HEK293T (cell line): ENCODE measurements at regions not wholly inside any gene's neighbourhood (a gene's known extent, or its start where the extent isn't known, plus 50 kb on each side); places are given as distances from the start of the nearest gene placed in this dataset.

Source experiments
- CTCF ChIA-PET: fragments of 350-600 bp; formaldehyde crosslinking; extraction: SDS; loops from one replicate; lab custom pipeline; 2021; ENCODE audit warnings: antibody characterized with exemption, inconsistent platforms; lab: Yijun Ruan, JAX
- POLR2A ChIA-PET: fragments of 350-600 bp; formaldehyde crosslinking; extraction: SDS; loops from one replicate; lab custom pipeline; 2020; ENCODE audit warnings: antibody characterized with exemption, inconsistent platforms; lab: Yijun Ruan, JAX
- DNase-seq: peaks from one replicate; pipeline ENCODE4 v3.0.0; 2012; ENCODE audit warnings: mixed read lengths; ENCODE audit errors: extremely low spot score
- ARNT ChIP-seq: fragments of 450-650 bp; IDR thresholded peaks from 2 replicates; pipeline ENCODE4 v1.6.1; 2017; ENCODE audit warnings: mild to moderate bottlenecking
- BHLHE40 ChIP-seq: fragments of 450-650 bp; IDR thresholded peaks from 2 replicates; pipeline ENCODE4 v1.6.1; 2016; ENCODE audit warnings: mild to moderate bottlenecking, moderate library complexity, borderline replicate concordance
- CTBP1 ChIP-seq: fragments of 450-650 bp; IDR thresholded peaks from 2 replicates; pipeline ENCODE4 v1.6.1; 2016; ENCODE audit warnings: borderline replicate concordance
- ELF4 ChIP-seq: fragments of 450-650 bp; IDR thresholded peaks from 2 replicates; pipeline ENCODE4 v1.6.1; 2017; ENCODE audit warnings: antibody characterized with exemption
- FOXA1 ChIP-seq: fragments of 450-650 bp; IDR thresholded peaks from 2 replicates; pipeline ENCODE4 v1.6.1; 2016; ENCODE audit warnings: mild to moderate bottlenecking
- FOXK2 ChIP-seq: fragments of 450-650 bp; IDR thresholded peaks from 2 replicates; pipeline ENCODE4 v1.6.1; 2016; ENCODE audit warnings: mild to moderate bottlenecking
- FOXM1 ChIP-seq: fragments of 450-650 bp; IDR thresholded peaks from 2 replicates; pipeline ENCODE4 v1.6.1; 2017; ENCODE audit warnings: mild to moderate bottlenecking, borderline replicate concordance
- HDGF ChIP-seq: fragments of 450-650 bp; IDR thresholded peaks from 2 replicates; pipeline ENCODE4 v1.6.1; 2017; ENCODE audit warnings: antibody characterized with exemption, borderline replicate concordance
- L3MBTL2 ChIP-seq: fragments of 450-650 bp; conservative IDR thresholded peaks from 2 replicates; pipeline ENCODE4 v1.6.1; 2016; ENCODE audit warnings: mild to moderate bottlenecking
- LEF1 ChIP-seq: fragments of 450-650 bp; IDR thresholded peaks from 2 replicates; pipeline ENCODE4 v1.6.1; 2017; ENCODE audit warnings: mild to moderate bottlenecking, borderline replicate concordance
- NFRKB ChIP-seq: fragments of 450-650 bp; IDR thresholded peaks from 2 replicates; pipeline ENCODE4 v1.6.1; 2016; ENCODE audit warnings: mild to moderate bottlenecking, moderate library complexity
- PKNOX1 ChIP-seq: fragments of 450-650 bp; IDR thresholded peaks from 2 replicates; pipeline ENCODE4 v1.6.1; 2016
- SP1 ChIP-seq: fragments of 450-650 bp; IDR thresholded peaks from 2 replicates; pipeline ENCODE4 v1.6.1; 2017
- SUZ12 ChIP-seq: fragments of 450-650 bp; IDR thresholded peaks from 2 replicates; pipeline ENCODE4 v1.6.1; 2016; ENCODE audit warnings: mild to moderate bottlenecking
- TARDBP ChIP-seq: fragments of 450-650 bp; IDR thresholded peaks from 2 replicates; pipeline ENCODE4 v1.6.1; 2016
- ZNF384 ChIP-seq: fragments of 450-650 bp; IDR thresholded peaks from 2 replicates; pipeline ENCODE4 v1.6.1; 2016

- ChIA-PET CTCF (no interaction called here), POLR2A (no interaction called here)
- no peak for DNase-seq
- TF ChIP-seq PKNOX1 (no peak), NFRKB (no peak), ARNT (no peak), SP1 (no peak), BHLHE40 (no peak), FOXA1 (no peak), ZNF384 (no peak), FOXM1 (no peak), FOXK2 (no peak), ELF4 (no peak), TARDBP (no peak), CTBP1 (no peak), SUZ12 (no peak), LEF1 (no peak)
Observed at GRCh38 chr1:38671221-38671620, 188.4 kb downstream of the RRAGC start.

- POLR2A ChIA-PET = no interaction called here
Observed at GRCh38 chr1:38670544-38671122, 188.9 kb downstream of the RRAGC start.

GRCh38 chr1:38667626-38668025 is 191.9 kb downstream of the RRAGC start:
- CTCF ChIA-PET = no interaction called here
- DNase-seq = no peak
- POLR2A ChIA-PET = no interaction called here
- TF ChIP-seq ARNT (no peak), L3MBTL2 (no peak)

More at GRCh38 chr1:38670544-38671122, 188.9 kb downstream of the RRAGC start:
- TF ChIP-seq L3MBTL2 (no peak), ARNT (no peak), TARDBP (no peak), FOXK2 (no peak), PKNOX1 (no peak), BHLHE40 (no peak), FOXM1 (no peak), CTBP1 (no peak), ZNF384 (no peak), SUZ12 (no peak), NFRKB (no peak), FOXA1 (no peak), SP1 (no peak), ELF4 (no peak), LEF1 (no peak), HDGF (no peak)
- no peak for DNase-seq
- CTCF ChIA-PET = no interaction called here

- CTCF ChIA-PET = no interaction called here
Observed at GRCh38 chr1:38662126-38662525, 197.4 kb downstream of the RRAGC start.

GRCh38 chr1:38658883-38659282 is 200.7 kb downstream of the RRAGC start:
- POLR2A ChIA-PET = no interaction called here
- CTCF ChIA-PET = no interaction called here
- no peak for DNase-seq
- TF ChIP-seq L3MBTL2 = no peak
- no peak for TF ChIP-seq BHLHE40
- no peak for TF ChIP-seq LEF1
- no peak for TF ChIP-seq FOXA1
- no peak for TF ChIP-seq ELF4
- no peak for TF ChIP-seq HDGF
- TF ChIP-seq TARDBP = no peak
- TF ChIP-seq FOXK2 = no peak
- no peak for TF ChIP-seq ARNT
- no peak for TF ChIP-seq PKNOX1
- no peak for TF ChIP-seq SUZ12
- no peak for TF ChIP-seq ZNF384
- TF ChIP-seq NFRKB = no peak
- no peak for TF ChIP-seq FOXM1
- TF ChIP-seq SP1 = no peak
- TF ChIP-seq CTBP1 = no peak

More at GRCh38 chr1:38662126-38662525, 197.4 kb downstream of the RRAGC start:
- POLR2A ChIA-PET = no interaction called here
- no peak for TF ChIP-seq L3MBTL2
- no peak for TF ChIP-seq ELF4
- TF ChIP-seq NFRKB = no peak
- no peak for TF ChIP-seq ZNF384
- TF ChIP-seq PKNOX1 = no peak
- no peak for TF ChIP-seq FOXK2
- no peak for TF ChIP-seq SP1
- no peak for TF ChIP-seq BHLHE40
- no peak for TF ChIP-seq SUZ12
- TF ChIP-seq FOXA1 = no peak
- no peak for TF ChIP-seq TARDBP
- no peak for TF ChIP-seq LEF1
- TF ChIP-seq ARNT = no peak
- TF ChIP-seq HDGF = no peak
- TF ChIP-seq FOXM1 = no peak
- no peak for TF ChIP-seq CTBP1
- DNase-seq = no peak

GRCh38 chr1:38657873-38658272 is 201.7 kb downstream of the RRAGC start:
- no peak for DNase-seq
- POLR2A ChIA-PET = no interaction called here

More at GRCh38 chr1:38657873-38658272, 201.7 kb downstream of the RRAGC start:
- TF ChIP-seq CTBP1 (no peak), ZNF384 (no peak), FOXK2 (no peak), NFRKB (no peak), FOXA1 (no peak), ELF4 (no peak), FOXM1 (no peak)
- CTCF ChIA-PET = no interaction called here
